ENCODE measurements at regions not wholly inside any gene's neighbourhood (a gene's known extent, or its start where the extent isn't known, plus 50 kb on each side); places are given as distances from the start of the nearest gene placed in this dataset.

DNA sequence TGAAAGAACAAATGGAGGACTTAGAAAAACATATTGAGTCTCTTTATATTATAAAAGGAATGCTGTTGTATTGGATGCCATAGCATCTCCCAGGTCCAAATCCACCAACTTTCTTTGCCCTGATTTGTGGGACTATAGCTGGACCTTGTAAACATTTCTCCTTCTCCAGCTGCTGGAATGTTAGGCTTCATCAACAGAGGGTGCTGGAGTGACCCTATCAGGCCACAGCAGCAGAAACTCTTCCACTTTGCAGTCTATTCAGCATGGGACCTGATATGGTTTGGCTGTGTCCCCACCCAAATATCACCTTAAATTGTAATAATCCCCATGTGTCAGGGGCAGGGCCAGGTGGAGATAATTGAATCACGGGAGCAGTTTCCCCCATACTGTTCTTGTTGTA, 138.4 kb upstream of the ARL4C start:
- H3K27ac Mint-ChIP-seq: no peak overlapping the region
- no peak overlapping the region for H3T11ph ChIP-seq (ENCODE audit: low read length)

More for the DNA sequence above, 138.4 kb upstream of the ARL4C start:
- no peak overlapping the region for H3K27ac ChIP-seq (ENCODE audit: insufficient read length, low read depth, low read length)
- H3K56ac ChIP-seq (ENCODE audit: insufficient read length, low read depth, low read length): no peak overlapping the region
- H2BK120ac ChIP-seq (ENCODE audit: low read depth, low read length, poor library complexity, severe bottlenecking): no peak overlapping the region
- WGBS (ENCODE audit: extremely low coverage, insufficient read length, low lambda C conversion rate): no CpG with 5 or more reads among the region's 1 CpG
- Mint-ChIP-seq H3K4me1 (peaks cover 48 to 51% of the 10 kb centered on the region in 2 experiments), H3K27me3 (ENCODE audit: low read depth) (no peaks in the 10 kb centered on the region), H3K9me3 (peaks cover 22 to 24% of the 10 kb centered on the region in 2 experiments), H3K36me3 (ENCODE audit: insufficient read depth in 1 of 3, low read depth in 3 of 3) (peaks cover 14 to 30% (median 17%) of the 10 kb centered on the region in 3 experiments), H3K4me3 (no peak overlapping the region)
- no peak overlapping the region for H4K8ac ChIP-seq (replicated peaks; ENCODE audit: insufficient read length, low read depth, low read length)
- H4K20me1 ChIP-seq (ENCODE audit: control insufficient read depth, insufficient read depth, insufficient read length): no peaks in the 10 kb centered on the region
- DNase-seq: no peak
- no peak overlapping the region for H3K4me2 ChIP-seq (ENCODE audit: insufficient read depth, insufficient read length, low read length)
- H2AK5ac ChIP-seq (ENCODE audit: insufficient read length, low read length): no peak overlapping the region
- H3K18ac ChIP-seq (ENCODE audit: insufficient read length, low read depth, low read length): no peak overlapping the region
- H2BK12ac ChIP-seq (ENCODE audit: insufficient read length, low read depth, low read length): no peak overlapping the region
- H3K9me3 ChIP-seq (ENCODE audit: control insufficient read depth, low read depth, low read length): no peaks in the 10 kb centered on the region
- no peak overlapping the region for H2BK5ac ChIP-seq (ENCODE audit: insufficient read length, low read length)
- H3K27me3 ChIP-seq (ENCODE audit: insufficient read depth, low read length): no peaks in the 10 kb centered on the region
- TF ChIP-seq, protein P1, sequence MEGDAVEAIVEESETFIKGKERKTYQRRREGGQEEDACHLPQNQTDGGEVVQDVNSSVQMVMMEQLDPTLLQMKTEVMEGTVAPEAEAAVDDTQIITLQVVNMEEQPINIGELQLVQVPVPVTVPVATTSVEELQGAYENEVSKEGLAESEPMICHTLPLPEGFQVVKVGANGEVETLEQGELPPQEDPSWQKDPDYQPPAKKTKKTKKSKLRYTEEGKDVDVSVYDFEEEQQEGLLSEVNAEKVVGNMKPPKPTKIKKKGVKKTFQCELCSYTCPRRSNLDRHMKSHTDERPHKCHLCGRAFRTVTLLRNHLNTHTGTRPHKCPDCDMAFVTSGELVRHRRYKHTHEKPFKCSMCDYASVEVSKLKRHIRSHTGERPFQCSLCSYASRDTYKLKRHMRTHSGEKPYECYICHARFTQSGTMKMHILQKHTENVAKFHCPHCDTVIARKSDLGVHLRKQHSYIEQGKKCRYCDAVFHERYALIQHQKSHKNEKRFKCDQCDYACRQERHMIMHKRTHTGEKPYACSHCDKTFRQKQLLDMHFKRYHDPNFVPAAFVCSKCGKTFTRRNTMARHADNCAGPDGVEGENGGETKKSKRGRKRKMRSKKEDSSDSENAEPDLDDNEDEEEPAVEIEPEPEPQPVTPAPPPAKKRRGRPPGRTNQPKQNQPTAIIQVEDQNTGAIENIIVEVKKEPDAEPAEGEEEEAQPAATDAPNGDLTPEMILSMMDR (conservative IDR thresholded peaks at IDR 0.05): no peak
- H3K79me1 ChIP-seq (ENCODE audit: insufficient read depth, low read depth, low read length, poor library complexity, severe bottlenecking): no peaks in the 10 kb centered on the region
- no peak overlapping the region for H3K14ac ChIP-seq (ENCODE audit: insufficient read depth, low read length)
- H2BK15ac ChIP-seq (ENCODE audit: low read depth, low read length): no peak overlapping the region
- no peak overlapping the region for H4K91ac ChIP-seq (ENCODE audit: insufficient read length, low read depth, low read length)
- no peak overlapping the region for H3K23ac ChIP-seq (ENCODE audit: insufficient read length, low read depth, low read length)
- H3K9ac ChIP-seq (ENCODE audit: extremely low read depth, insufficient read length, low read length): no peak overlapping the region
- H3K4ac ChIP-seq (ENCODE audit: low read depth, low read length): no peak overlapping the region
- no peaks in the 10 kb centered on the region for H3K23me2 ChIP-seq (ENCODE audit: insufficient read length, low read depth, low read length, poor library complexity, severe bottlenecking)
- peaks cover 8% of the 10 kb centered on the region; the same call in 1 of the 2 replicates for H3K4me1 ChIP-seq (ENCODE audit: insufficient read depth, low read length)
- no peaks in the 10 kb centered on the region for H3K79me2 ChIP-seq (ENCODE audit: insufficient read depth, low read length)
- no peak overlapping the region for H2AFZ ChIP-seq (ENCODE audit: low read length)
- no peak overlapping the region for H2BK20ac ChIP-seq (ENCODE audit: low read depth, low read length, poor library complexity, severe bottlenecking)
- H4K5ac ChIP-seq (ENCODE audit: insufficient read length, low read depth, low read length): no peak overlapping the region
